ENCODE measurements at regions not wholly inside any gene's neighbourhood (a gene's known extent, or its start where the extent isn't known, plus 50 kb on each side); places are given as distances from the start of the nearest gene placed in this dataset.

DNA sequence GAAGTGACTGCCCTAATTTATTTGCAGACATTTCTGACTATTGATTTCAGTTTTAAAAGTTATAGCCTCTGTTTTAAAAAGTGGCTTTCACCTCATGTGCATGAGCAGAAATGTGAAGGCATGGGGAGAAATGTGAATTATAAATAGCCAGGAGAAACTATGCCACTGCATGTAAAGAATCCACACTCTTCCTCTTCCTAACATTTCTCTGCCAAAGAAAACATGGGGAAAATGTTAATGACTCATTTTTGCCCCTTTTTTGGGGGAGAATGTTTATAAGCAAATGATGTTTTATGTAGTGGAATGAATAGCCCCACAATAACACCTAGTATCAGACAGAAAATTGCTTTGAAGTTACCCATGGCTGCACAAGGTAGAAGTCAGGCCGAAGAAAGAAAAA, 249.0 kb upstream of the TANK start:
- TF ChIP-seq, protein P1, sequence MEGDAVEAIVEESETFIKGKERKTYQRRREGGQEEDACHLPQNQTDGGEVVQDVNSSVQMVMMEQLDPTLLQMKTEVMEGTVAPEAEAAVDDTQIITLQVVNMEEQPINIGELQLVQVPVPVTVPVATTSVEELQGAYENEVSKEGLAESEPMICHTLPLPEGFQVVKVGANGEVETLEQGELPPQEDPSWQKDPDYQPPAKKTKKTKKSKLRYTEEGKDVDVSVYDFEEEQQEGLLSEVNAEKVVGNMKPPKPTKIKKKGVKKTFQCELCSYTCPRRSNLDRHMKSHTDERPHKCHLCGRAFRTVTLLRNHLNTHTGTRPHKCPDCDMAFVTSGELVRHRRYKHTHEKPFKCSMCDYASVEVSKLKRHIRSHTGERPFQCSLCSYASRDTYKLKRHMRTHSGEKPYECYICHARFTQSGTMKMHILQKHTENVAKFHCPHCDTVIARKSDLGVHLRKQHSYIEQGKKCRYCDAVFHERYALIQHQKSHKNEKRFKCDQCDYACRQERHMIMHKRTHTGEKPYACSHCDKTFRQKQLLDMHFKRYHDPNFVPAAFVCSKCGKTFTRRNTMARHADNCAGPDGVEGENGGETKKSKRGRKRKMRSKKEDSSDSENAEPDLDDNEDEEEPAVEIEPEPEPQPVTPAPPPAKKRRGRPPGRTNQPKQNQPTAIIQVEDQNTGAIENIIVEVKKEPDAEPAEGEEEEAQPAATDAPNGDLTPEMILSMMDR (IDR thresholded peaks at IDR 0.05; ENCODE audit: insufficient read depth, low read depth, low read length) = no peak
- no peak for TF ChIP-seq EZH2 (IDR thresholded peaks at IDR 0.05; ENCODE audit: insufficient read depth, low read length)

Measured in astrocyte (in vitro differentiated cells and primary cell).